ENCODE measurements at regions not wholly inside any gene's neighbourhood (a gene's known extent, or its start where the extent isn't known, plus 50 kb on each side); places are given as distances from the start of the nearest gene placed in this dataset.

GRCh38 chr7:119983468-119983867 is 289.5 kb upstream of the KCND2 start:
- H3K27me3 ChIP-seq (ENCODE audit: control insufficient read depth, insufficient read depth, low read length): no peaks in the 10 kb centered on the region
- no peak overlapping the region for H3K56ac ChIP-seq (ENCODE audit: extremely low read depth, insufficient read depth, low read length)
- H4K8ac ChIP-seq (ENCODE audit: low read depth in 2 of 2, low read length in 2 of 2): no peak overlapping the region
- in situ Hi-C loops (cut with MboI; ENCODE audit: low sequenced_read_pairs) (no loop called here), dilution Hi-C loops (cut with HindIII; ENCODE audit: low sequenced_read_pairs, unreplicated experiment) (no loop called here), intact Hi-C loops (cut with micrococcal nuclease) (no loop called here)
- H3K9me1 ChIP-seq (ENCODE audit: insufficient read depth, low read length): no peaks in the 10 kb centered on the region
- H2BK120ac ChIP-seq (ENCODE audit: low read depth, low read length): no peak overlapping the region
- H2BK15ac ChIP-seq (ENCODE audit: low read depth, low read length): no peak overlapping the region
- no peaks in the 10 kb centered on the region for H3K4me1 ChIP-seq (ENCODE audit: control insufficient read depth, insufficient read depth, low read length)
- H3K14ac ChIP-seq (replicated peaks; ENCODE audit: low read depth, low read length): no peak overlapping the region
- no peak for DNase-seq
- H3K27ac ChIP-seq (ENCODE audit: insufficient read depth, low read length): no peak overlapping the region
- BruUV-seq (replicated peaks): no TSS peak
- 78% methylated on average over 1 of the region's 5 CpGs; no CpG with 5 or more reads in 1 of the 2 experiments for WGBS, 2 experiments (ENCODE audit: extremely low coverage in 2 of 2, insufficient read length in 1 of 2)
- H3K9me3 ChIP-seq (ENCODE audit: control insufficient read depth, insufficient read depth, low read length): no peaks in the 10 kb centered on the region
- no peak overlapping the region for H4K5ac ChIP-seq (ENCODE audit: low read depth, low read length)
- H2BK5ac ChIP-seq (ENCODE audit: low read depth, low read length, poor library complexity, severe bottlenecking): no peak overlapping the region
- no peaks in the 10 kb centered on the region for H3K79me1 ChIP-seq (ENCODE audit: low read depth in 1 of 2, low read length in 2 of 2)
- H2AK9ac ChIP-seq (replicated peaks; ENCODE audit: low read depth, low read length, poor library complexity): no peak overlapping the region
- ChIA-PET CTCF (no interaction called here), POLR2A (ENCODE audit: unreplicated experiment) (no interaction called here)
- no peak overlapping the region for H4K91ac ChIP-seq (ENCODE audit: insufficient read depth, low read depth, low read length)
- TF ChIP-seq MAFK (IDR thresholded peaks at IDR 0.05; ENCODE audit: low read depth, low read length): no peak
- TF ChIP-seq RCOR1 (IDR thresholded peaks at IDR 0.05; ENCODE audit: insufficient replicate concordance, low read length): no peak
- TF ChIP-seq RFX5 (IDR thresholded peaks at IDR 0.05; ENCODE audit: low read depth, low read length): no peak
- TF ChIP-seq BHLHE40 (IDR thresholded peaks at IDR 0.05; ENCODE audit: low read depth, low read length): no peak
- TF ChIP-seq CEBPB (IDR thresholded peaks at IDR 0.05; ENCODE audit: low read depth, low read length): no peak
- ATAC-seq (ENCODE audit: low read depth): no peak
- H3K4me2 ChIP-seq (ENCODE audit: low read depth, low read length): no peak overlapping the region
- no peaks in the 10 kb centered on the region for H4K20me1 ChIP-seq (ENCODE audit: insufficient read depth, low read length)
- no peak overlapping the region for H3K9ac ChIP-seq (ENCODE audit: low read depth, low read length)
- no peak overlapping the region for H3K4me3 ChIP-seq (ENCODE audit: insufficient read depth, low read depth, low read length)
- H3K18ac ChIP-seq (ENCODE audit: low read depth, low read length): no peak overlapping the region
- no peak overlapping the region for H3K23ac ChIP-seq (ENCODE audit: low read depth, low read length)
- no peak overlapping the region for H2AFZ ChIP-seq (replicated peaks; ENCODE audit: low read length, poor library complexity)
- H3K36me3 ChIP-seq (ENCODE audit: control insufficient read depth, insufficient read depth, low read length): no peaks in the 10 kb centered on the region
- no peak overlapping the region for H2AK5ac ChIP-seq (ENCODE audit: low read depth, low read length)
- no peak overlapping the region for H2BK20ac ChIP-seq (ENCODE audit: low read depth, low read length)
- no peak overlapping the region for H3K4ac ChIP-seq (ENCODE audit: low read depth, low read length)

Data from IMR-90 (cell line).